Tibial artery (tissue), 4 donors: ENCODE measurements at regions not wholly inside any gene's neighbourhood (a gene's known extent, or its start where the extent isn't known, plus 50 kb on each side); places are given as distances from the start of the nearest gene placed in this dataset.

Experiments
- DNase-seq, 2 donors: peaks; one replicate each; pipeline ENCODE4 v3.0.0-alpha.2; 2019
- H3K27ac ChIP-seq, 2 donors: fragments of 200-600 bp; sonication (generic) in 1 of 2; 1 replicate in 1 of 2; 2 replicates in 1 of 2; pipeline ENCODE4 v1.5.1; 2018 to 2019; ENCODE audit warnings: mild to moderate bottlenecking in 1 of 2
- H3K27me3 ChIP-seq, 2 donors: fragments of 200-600 bp; sonication (generic) in 1 of 2; one replicate each; pipeline versions ENCODE4 v1.5.1 to v1.6.0; 2016 to 2019
- H3K36me3 ChIP-seq, 3 donors: fragments of 200-600 bp; sonication (generic) in 2 of 3; one replicate each; pipeline ENCODE4 v1.5.1; 2016 to 2019; ENCODE audit warnings: mild to moderate bottlenecking in 2 of 3
- H3K4me1 ChIP-seq, 4 donors: fragments of 200-600 bp; sonication (generic) in 2 of 4; 1 replicate in 3 of 4; 2 replicates in 1 of 4; pipeline ENCODE4 v1.5.1; 2016 to 2019
- H3K4me3 ChIP-seq, 2 donors: fragments of 200-600 bp; sonication (generic) in 1 of 2; 1 replicate in 1 of 2; 2 replicates in 1 of 2; pipeline ENCODE4 v1.5.1; 2018 to 2019; ENCODE audit warnings: mild to moderate bottlenecking in 2 of 2
- H3K9me3 ChIP-seq, 3 donors: fragments of 200-600 bp; sonication (generic) in 1 of 3; one replicate each; pipeline ENCODE4 v1.5.1; 2016 to 2019
- intact Hi-C: fragments of 100-400 bp; cut with DNase I; formaldehyde crosslinking; loops from one replicate; pipeline ENCODE4 v1.15.0; 2023; ENCODE audit warnings: low total_unique reads
- TF ChIP-seq, protein P1 (sequence below), 2 experiments: fragments of 200-600 bp in 1 of 2; fragments of 450-650 bp in 1 of 2; IDR thresholded peaks; one replicate each; pipeline ENCODE4 v1.5.1; 2017 to 2019; ENCODE audit warnings: antibody characterized with exemption in 2 of 2, mild to moderate bottlenecking in 1 of 2, moderate library complexity in 1 of 2

DNA sequence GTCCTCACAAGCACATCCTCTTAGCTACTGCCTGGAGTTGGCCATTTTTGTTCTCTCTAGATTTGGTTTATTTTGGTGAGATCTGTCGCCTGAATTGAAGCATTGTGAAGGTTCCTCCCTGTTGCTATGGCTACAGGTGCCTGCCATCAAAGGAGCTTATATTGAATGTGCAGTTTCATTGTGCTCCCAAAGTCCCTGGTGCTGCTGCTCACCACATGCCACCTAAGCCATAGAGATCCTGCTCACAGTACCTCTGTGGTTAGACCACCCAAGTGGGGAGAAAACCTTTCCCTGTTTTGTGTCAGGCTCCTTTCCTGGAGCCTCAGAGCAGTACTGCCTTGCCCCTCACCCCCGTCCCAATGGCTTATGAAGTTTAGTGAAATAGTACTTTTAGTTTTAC is 383.4 kb downstream of the TMEM38B start:
- Histone ChIP-seq H3K4me1 (no peaks in the 10 kb centered on the region), H3K27me3 (no peaks in the 10 kb centered on the region), H3K36me3 (no peaks in the 10 kb centered on the region), H3K27ac (no peak overlapping the region), H3K9me3 (no peaks in the 10 kb centered on the region), H3K4me3 (no peak overlapping the region)
- TF ChIP-seq, protein P1, sequence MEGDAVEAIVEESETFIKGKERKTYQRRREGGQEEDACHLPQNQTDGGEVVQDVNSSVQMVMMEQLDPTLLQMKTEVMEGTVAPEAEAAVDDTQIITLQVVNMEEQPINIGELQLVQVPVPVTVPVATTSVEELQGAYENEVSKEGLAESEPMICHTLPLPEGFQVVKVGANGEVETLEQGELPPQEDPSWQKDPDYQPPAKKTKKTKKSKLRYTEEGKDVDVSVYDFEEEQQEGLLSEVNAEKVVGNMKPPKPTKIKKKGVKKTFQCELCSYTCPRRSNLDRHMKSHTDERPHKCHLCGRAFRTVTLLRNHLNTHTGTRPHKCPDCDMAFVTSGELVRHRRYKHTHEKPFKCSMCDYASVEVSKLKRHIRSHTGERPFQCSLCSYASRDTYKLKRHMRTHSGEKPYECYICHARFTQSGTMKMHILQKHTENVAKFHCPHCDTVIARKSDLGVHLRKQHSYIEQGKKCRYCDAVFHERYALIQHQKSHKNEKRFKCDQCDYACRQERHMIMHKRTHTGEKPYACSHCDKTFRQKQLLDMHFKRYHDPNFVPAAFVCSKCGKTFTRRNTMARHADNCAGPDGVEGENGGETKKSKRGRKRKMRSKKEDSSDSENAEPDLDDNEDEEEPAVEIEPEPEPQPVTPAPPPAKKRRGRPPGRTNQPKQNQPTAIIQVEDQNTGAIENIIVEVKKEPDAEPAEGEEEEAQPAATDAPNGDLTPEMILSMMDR (IDR thresholded peaks at IDR 0.05), result no peak
- no peak for DNase-seq
- intact Hi-C loops, result no loop called here

DNA sequence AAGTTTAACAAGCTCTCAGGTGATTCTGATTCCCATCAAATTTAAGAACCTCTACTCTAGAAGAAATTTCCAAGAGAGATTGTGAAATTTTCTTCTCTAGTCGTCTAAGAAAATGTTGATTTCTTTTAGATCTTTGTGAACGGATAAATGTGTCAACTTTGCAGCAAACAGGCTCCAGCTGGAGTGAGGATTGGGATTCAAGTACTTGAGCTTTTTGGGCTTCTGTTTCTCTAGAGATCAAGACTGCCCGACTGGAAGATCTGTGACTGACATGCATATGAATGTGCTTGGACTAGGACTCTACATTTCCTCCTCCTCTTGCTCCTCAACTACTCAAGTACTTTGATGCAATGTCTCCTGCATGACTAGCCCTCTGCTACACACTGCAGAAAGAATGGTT is 388.3 kb downstream of the TMEM38B start:
- no peak overlapping the region for H3K27ac ChIP-seq
- no peak overlapping the region for H3K4me3 ChIP-seq
- no peaks in the 10 kb centered on the region for H3K4me1 ChIP-seq
- no peaks in the 10 kb centered on the region for H3K36me3 ChIP-seq
- intact Hi-C loops, result no loop called here
- H3K27me3 ChIP-seq, result no peaks in the 10 kb centered on the region
- TF ChIP-seq, protein P1 (IDR thresholded peaks at IDR 0.05), result no peak
- no peaks in the 10 kb centered on the region for H3K9me3 ChIP-seq
- no peak for DNase-seq

DNA sequence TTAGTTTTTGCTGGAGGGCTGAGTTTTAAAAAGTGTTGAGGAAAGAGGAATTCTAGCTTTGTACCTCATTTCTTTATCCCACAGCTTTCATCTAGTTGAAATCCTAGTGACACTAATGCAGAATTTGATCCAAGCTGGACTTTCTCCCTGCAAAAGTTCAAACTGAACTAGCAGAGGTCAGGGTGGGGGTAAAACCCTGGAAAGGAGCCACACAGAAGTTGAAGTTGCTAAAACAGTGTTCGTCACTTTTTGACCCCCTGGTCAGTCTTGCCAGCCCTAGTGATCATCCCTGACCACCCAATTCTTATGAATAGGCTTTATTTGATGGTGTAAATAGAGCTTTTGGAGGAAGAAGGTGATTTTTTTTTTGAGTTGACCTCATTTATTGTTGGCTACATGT is 390.4 kb downstream of the TMEM38B start:
- DNase-seq, result no peak
- H3K27me3 ChIP-seq, result no peaks in the 10 kb centered on the region
- no peak overlapping the region for H3K27ac ChIP-seq
- no peaks in the 10 kb centered on the region for H3K4me1 ChIP-seq
- H3K9me3 ChIP-seq, result no peaks in the 10 kb centered on the region
- intact Hi-C loops, result no loop called here
- H3K4me3 ChIP-seq, result no peak overlapping the region
- TF ChIP-seq, protein P1 (IDR thresholded peaks at IDR 0.05), result no peak
- H3K36me3 ChIP-seq, result no peaks in the 10 kb centered on the region

DNA sequence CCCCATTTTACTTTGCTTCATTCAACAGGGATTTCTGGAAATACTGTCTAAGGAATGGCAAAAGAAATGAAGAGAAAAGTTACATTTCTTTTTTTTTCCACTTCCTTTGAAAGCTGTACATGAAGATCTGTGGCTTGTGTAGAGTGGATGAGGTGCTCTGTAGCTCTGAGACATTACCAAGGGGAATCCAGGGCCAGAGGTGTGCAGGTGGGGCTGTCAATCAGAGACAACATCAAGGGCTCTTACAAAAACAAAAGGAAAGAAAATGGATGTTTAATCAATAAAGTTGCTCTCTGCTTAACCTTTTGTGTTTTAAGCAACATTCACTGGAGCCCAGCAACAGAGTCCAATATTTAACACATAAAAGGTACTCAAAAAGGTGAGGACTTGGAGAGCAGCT is 391.1 kb downstream of the TMEM38B start:
- H3K27me3 ChIP-seq, result no peaks in the 10 kb centered on the region
- no peaks in the 10 kb centered on the region for H3K9me3 ChIP-seq
- TF ChIP-seq, protein P1 (IDR thresholded peaks at IDR 0.05), result no peak
- intact Hi-C loops, result no loop called here
- DNase-seq, result no peak
- no peaks in the 10 kb centered on the region for H3K4me1 ChIP-seq
- no peaks in the 10 kb centered on the region for H3K36me3 ChIP-seq
- no peak overlapping the region for H3K4me3 ChIP-seq
- no peak overlapping the region for H3K27ac ChIP-seq

DNA sequence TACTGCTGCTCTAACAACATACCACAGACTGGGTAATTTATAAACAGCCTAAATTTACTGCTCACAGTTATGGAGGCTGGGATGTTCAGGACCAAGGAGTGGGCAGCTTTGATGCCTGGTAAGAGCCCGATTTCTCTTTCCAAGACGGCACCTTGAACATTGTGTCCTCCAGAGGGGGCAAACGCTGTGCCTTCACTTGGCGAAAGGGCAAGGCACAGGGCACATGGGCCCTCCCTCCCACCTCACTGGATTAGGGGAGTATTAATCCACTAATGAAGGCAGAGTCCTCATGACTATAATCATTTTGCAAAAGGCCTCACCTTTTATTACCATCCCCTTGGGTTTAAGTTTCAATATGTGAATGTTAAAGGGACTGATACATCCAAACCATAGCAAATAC is 397.7 kb downstream of the TMEM38B start:
- TF ChIP-seq, protein P1 (IDR thresholded peaks at IDR 0.05), result no peak
- Histone ChIP-seq H3K36me3 (no peaks in the 10 kb centered on the region), H3K9me3 (peaks cover 0 to 7% (median 0%) of the 10 kb centered on the region in 3 donors), H3K27ac (no peak overlapping the region), H3K4me3 (no peak overlapping the region), H3K4me1 (no peaks in the 10 kb centered on the region), H3K27me3 (no peaks in the 10 kb centered on the region)
- no peak for DNase-seq
- intact Hi-C loops, result no loop called here

DNA sequence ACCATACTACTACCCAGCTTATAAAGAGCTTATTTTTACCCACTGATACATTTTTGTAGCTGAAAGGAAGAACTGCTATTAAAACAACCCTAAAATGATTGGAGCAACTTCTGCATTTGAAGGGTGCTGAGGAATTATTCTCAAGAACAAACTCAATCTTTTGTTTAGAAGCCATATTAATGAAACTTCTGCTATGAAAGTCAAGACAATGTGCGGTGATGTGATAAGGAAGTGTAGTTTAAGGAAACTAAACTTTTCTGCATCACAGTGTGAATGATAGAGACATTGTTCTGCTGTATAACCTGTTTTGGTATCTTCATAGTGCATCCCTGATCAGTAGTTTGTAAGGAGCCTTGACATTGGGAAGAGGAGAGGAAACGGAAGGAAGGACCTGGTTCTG is 408.5 kb downstream of the TMEM38B start:
- Histone ChIP-seq H3K9me3 (no peaks in the 10 kb centered on the region), H3K36me3 (no peaks in the 10 kb centered on the region), H3K4me1 (no peaks in the 10 kb centered on the region), H3K27me3 (no peaks in the 10 kb centered on the region), H3K27ac (no peak overlapping the region), H3K4me3 (no peak overlapping the region)
- TF ChIP-seq, protein P1 (IDR thresholded peaks at IDR 0.05), result no peak
- no peak for DNase-seq
- intact Hi-C loops, result no loop called here
